Activated CD4-positive, alpha-beta T cell treated with anti-CD3 and anti-CD28 coated beads, Interleukin-2, amount 10 ng/mL, durations not matched to agents 24 days and 14 days (primary cell): ENCODE measurements at regions not wholly inside any gene's neighbourhood (a gene's known extent, or its start where the extent isn't known, plus 50 kb on each side); places are given as distances from the start of the nearest gene placed in this dataset.

Experiments used
- DNase-seq: peaks from one replicate; pipeline ENCODE4 v3.0.0; 2022
- H3K27ac Mint-ChIP-seq: one replicate; pipeline ENCODE4 v1.8.0; 2022; ENCODE audit warnings: mild to moderate bottlenecking, mixed read lengths
- H3K27me3 Mint-ChIP-seq: one replicate; pipeline ENCODE4 v1.8.0; 2022; ENCODE audit warnings: mixed read lengths
- H3K36me3 Mint-ChIP-seq: one replicate; pipeline ENCODE4 v1.8.0; 2022; ENCODE audit warnings: low read depth, mild to moderate bottlenecking, mixed read lengths
- H3K4me1 Mint-ChIP-seq: one replicate; pipeline ENCODE4 v1.8.0; 2021; ENCODE audit warnings: mixed read lengths
- H3K4me3 Mint-ChIP-seq: one replicate; pipeline ENCODE4 v1.8.0; 2022; ENCODE audit warnings: mild to moderate bottlenecking, moderate library complexity, mixed read lengths
- H3K9me3 Mint-ChIP-seq: one replicate; pipeline ENCODE4 v1.8.0; 2021; ENCODE audit warnings: mixed read lengths
- intact Hi-C: fragments of 100-400 bp; cut with micrococcal nuclease; formaldehyde crosslinking; loops from one replicate; pipeline ENCODE4 v1.15.1; 2023

DNA sequence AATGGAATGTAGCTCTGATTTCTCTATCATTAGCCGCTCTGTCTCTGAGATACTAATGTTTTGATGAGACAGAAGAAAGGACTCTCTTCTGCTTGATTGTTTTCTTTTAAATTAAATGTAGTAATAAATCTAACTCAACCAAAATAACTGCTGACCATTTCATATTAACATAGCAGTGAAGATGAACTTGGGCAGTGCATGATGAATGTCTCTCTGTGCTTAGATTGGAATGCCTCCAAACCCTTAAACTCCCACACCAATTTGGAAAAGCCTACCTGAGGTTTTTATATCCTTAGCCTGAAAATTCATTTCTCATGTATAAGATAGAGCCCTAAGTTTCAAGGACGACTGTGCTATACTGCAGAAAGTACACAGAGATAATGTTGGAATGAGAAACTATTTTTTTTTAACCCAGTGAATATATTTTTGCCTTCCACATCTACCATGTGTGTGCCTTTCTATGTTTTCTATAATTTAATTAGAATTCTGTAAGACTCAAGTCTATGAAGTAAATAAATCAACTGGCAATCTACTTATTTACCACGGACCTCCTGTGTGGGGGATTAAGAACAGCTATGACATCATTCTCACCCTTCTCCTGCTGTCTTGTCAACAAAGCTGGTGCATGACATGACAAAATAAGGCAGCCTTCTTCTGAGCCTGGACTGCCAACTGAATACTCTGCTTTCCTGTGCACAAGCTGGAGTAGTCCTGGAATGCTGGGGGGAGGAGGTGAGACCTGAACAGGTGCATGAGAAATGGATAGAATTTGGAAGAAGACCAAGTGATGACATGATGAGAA lies 155.5 kb downstream of the FGF9 start:
- Mint-ChIP-seq H3K4me3 (no peak overlapping the region), H3K9me3 (no peaks in the 10 kb centered on the region), H3K27ac (no peak overlapping the region), H3K27me3 (no peaks in the 10 kb centered on the region), H3K4me1 (no peaks in the 10 kb centered on the region), H3K36me3 (no peaks in the 10 kb centered on the region)
- intact Hi-C loops: no loop called here
- DNase-seq: no peak

GRCh38 chr13:21831654-21832324 lies 160.9 kb downstream of the FGF9 start:
- DNase-seq: no peak
- Mint-ChIP-seq H3K36me3 (no peaks in the 10 kb centered on the region), H3K4me3 (no peak overlapping the region), H3K9me3 (no peaks in the 10 kb centered on the region), H3K27ac (no peak overlapping the region), H3K27me3 (no peaks in the 10 kb centered on the region), H3K4me1 (no peaks in the 10 kb centered on the region)
- intact Hi-C loops: no loop called here

GRCh38 chr13:21833921-21834320 lies 163.0 kb downstream of the FGF9 start:
- H3K4me1 Mint-ChIP-seq: no peaks in the 10 kb centered on the region
- no peaks in the 10 kb centered on the region for H3K9me3 Mint-ChIP-seq
- intact Hi-C loops: no loop called here
- no peak overlapping the region for H3K4me3 Mint-ChIP-seq
- no peaks in the 10 kb centered on the region for H3K36me3 Mint-ChIP-seq
- no peak overlapping the region for H3K27ac Mint-ChIP-seq
- no peak for DNase-seq
- no peaks in the 10 kb centered on the region for H3K27me3 Mint-ChIP-seq

DNA sequence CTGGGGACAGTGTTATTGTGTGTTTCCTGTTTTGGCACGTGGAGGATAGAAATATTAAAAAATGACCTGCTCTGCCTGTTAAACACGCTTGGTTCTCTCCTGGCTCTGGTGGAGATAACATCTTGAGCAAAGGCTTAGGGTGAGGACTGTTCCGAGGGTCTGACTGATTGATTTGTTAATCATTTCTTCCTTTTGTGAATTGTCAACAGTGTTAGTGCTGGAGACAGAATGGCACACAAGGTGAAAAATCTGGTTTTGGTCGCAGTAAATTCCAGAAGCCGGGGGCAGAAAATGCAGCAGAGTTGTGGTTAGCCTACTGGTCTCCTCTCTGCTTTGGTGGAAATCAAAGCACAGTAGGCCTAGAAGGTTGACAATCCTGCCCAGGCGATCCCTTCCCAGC lies 163.6 kb downstream of the FGF9 start:
- intact Hi-C loops: no loop called here
- no peaks in the 10 kb centered on the region for H3K9me3 Mint-ChIP-seq

DNA sequence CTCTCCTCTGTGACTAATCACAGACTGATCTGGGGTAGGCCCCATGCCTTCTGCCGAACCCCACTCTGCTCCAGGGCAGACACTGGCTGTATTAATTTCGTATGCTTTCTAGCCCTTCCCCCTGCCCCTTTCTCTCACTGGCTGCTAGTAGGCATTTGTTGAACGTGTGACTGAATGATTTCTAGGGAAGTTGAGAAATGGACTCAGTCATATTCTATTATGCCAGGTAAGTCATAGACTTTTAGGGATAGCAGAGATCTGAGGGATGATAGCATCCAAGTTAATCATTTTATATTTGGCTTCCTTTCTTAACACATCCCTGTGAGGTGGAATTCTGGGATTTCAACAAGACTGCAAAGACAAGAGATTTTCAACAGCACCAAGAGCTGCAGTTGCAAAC lies 166.4 kb downstream of the FGF9 start:
- H3K9me3 Mint-ChIP-seq: no peaks in the 10 kb centered on the region
- no peak for DNase-seq
- intact Hi-C loops: no loop called here
- peaks cover 2% of the 10 kb centered on the region for H3K27me3 Mint-ChIP-seq
- no peaks in the 10 kb centered on the region for H3K36me3 Mint-ChIP-seq
- H3K4me1 Mint-ChIP-seq: no peaks in the 10 kb centered on the region
- no peak overlapping the region for H3K27ac Mint-ChIP-seq
- H3K4me3 Mint-ChIP-seq: no peak overlapping the region

More for the DNA sequence above, 163.6 kb downstream of the FGF9 start:
- no peak overlapping the region for H3K27ac Mint-ChIP-seq
- H3K4me3 Mint-ChIP-seq: no peak overlapping the region
- no peaks in the 10 kb centered on the region for H3K4me1 Mint-ChIP-seq
- H3K27me3 Mint-ChIP-seq: no peaks in the 10 kb centered on the region
- no peaks in the 10 kb centered on the region for H3K36me3 Mint-ChIP-seq
- no peak for DNase-seq

DNA sequence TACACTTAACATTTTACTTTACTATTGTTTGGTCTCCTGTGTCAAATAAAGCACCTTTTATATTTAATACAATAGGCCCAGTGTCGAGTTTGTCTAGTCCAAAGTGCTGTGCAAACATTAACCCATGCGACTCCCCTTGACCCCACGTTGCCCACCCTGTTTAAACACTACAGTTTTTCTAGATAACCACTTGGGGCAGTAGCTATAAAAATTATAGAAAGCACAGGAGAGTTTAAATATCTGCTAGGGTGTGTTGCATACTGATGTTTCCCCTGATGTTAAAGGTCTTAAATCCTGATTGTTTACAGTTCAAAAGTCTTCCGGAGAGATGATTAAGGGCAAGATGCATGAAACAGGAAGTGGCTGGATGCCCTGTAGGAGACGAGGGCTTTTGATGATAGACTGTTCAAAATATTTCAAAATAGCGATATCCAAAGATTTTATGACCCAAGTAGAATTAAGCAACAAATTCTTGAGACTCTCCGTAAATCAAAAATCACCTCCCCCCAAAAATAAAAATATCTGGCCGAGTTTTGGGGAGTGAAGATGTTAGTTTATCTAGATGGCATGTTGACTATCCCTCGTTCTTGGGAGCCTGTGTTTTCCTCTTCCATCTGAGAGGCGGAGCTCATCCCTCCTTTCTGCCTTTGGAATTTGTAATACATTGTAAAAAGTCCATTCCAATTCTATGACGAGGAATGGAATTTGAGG lies 167.1 kb downstream of the FGF9 start:
- Mint-ChIP-seq H3K27ac (no peak overlapping the region), H3K27me3 (peaks cover 2% of the 10 kb centered on the region), H3K9me3 (no peaks in the 10 kb centered on the region), H3K4me3 (no peak overlapping the region), H3K4me1 (no peaks in the 10 kb centered on the region), H3K36me3 (no peaks in the 10 kb centered on the region)
- intact Hi-C loops: no loop called here
- DNase-seq: no peak

GRCh38 chr13:21846605-21847004 lies 175.7 kb downstream of the FGF9 start:
- intact Hi-C loops: no loop called here
- no peaks in the 10 kb centered on the region for H3K9me3 Mint-ChIP-seq

DNA sequence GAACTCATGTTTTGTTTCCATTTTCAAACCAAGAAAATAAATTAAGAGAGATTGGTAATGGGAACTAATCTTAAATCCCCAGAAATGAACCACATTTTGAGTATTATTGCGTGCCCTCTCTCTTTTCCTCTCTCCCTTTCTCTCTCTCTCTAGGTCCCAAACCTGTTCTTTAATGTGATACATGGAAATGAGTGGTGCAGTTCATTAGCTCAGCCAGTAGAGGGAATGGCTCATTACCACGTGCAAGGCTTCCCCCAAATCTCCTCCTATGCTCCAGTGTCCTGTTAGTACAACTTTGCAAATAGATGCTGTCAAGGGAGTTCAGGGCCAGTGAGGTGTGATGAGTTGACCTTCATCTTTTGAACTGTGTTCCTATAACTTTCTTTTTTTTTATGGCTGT lies 178.4 kb downstream of the FGF9 start:
- DNase-seq: peak; percentile 58
- H3K4me3 Mint-ChIP-seq: no peak overlapping the region
- H3K27ac Mint-ChIP-seq: no peak overlapping the region
- no peaks in the 10 kb centered on the region for H3K4me1 Mint-ChIP-seq
- no peaks in the 10 kb centered on the region for H3K36me3 Mint-ChIP-seq
- peaks cover 3% of the 10 kb centered on the region for H3K27me3 Mint-ChIP-seq
- no peaks in the 10 kb centered on the region for H3K9me3 Mint-ChIP-seq
- intact Hi-C loops: no loop called here

More at GRCh38 chr13:21846605-21847004, 175.7 kb downstream of the FGF9 start:
- DNase-seq: no peak
- Mint-ChIP-seq H3K27ac (no peak overlapping the region), H3K27me3 (no peaks in the 10 kb centered on the region), H3K36me3 (no peaks in the 10 kb centered on the region), H3K4me3 (no peak overlapping the region), H3K4me1 (no peaks in the 10 kb centered on the region)

- H3K27ac Mint-ChIP-seq: no peak overlapping the region
- no peak for DNase-seq
- H3K4me3 Mint-ChIP-seq: no peak overlapping the region
- no peaks in the 10 kb centered on the region for H3K9me3 Mint-ChIP-seq
- no peaks in the 10 kb centered on the region for H3K4me1 Mint-ChIP-seq
- intact Hi-C loops: no loop called here
- no peaks in the 10 kb centered on the region for H3K36me3 Mint-ChIP-seq
- peaks cover 3% of the 10 kb centered on the region for H3K27me3 Mint-ChIP-seq
These were observed 179.4 kb downstream of the FGF9 start for GRCh38 chr13:21850013-21851006.

- DNase-seq: no peak
- Mint-ChIP-seq H3K9me3 (no peaks in the 10 kb centered on the region), H3K27ac (no peak overlapping the region), H3K4me3 (no peak overlapping the region), H3K4me1 (no peaks in the 10 kb centered on the region), H3K27me3 (peaks cover 3% of the 10 kb centered on the region), H3K36me3 (no peaks in the 10 kb centered on the region)
- intact Hi-C loops: no loop called here
These were observed 181.2 kb downstream of the FGF9 start for GRCh38 chr13:21852043-21852442.

DNA sequence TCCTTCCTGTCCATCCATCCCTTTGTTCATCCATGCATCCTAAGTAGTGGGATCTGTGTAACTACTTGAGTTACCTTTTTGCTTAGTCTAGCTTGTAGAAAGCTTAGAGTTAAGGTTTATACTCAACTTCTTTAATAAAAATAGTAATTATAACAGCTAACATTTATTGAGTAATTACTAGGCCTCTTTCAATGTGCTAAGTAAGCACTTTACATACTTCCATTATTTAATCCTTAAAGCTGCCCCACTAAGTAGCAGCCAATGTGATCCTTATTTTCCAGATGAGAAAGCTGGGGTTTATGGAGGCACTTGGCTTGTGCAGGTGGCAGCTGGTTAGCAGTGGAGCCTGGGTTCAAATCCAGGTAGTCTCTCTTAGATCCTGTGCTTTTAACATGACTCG lies 182.9 kb downstream of the FGF9 start:
- Mint-ChIP-seq H3K27ac (no peak overlapping the region), H3K36me3 (no peaks in the 10 kb centered on the region), H3K27me3 (peaks cover 3% of the 10 kb centered on the region), H3K9me3 (no peaks in the 10 kb centered on the region), H3K4me1 (no peaks in the 10 kb centered on the region), H3K4me3 (no peak overlapping the region)
- no peak for DNase-seq
- intact Hi-C loops: no loop called here

- no peaks in the 10 kb centered on the region for H3K36me3 Mint-ChIP-seq
- H3K4me3 Mint-ChIP-seq: no peak overlapping the region
- H3K9me3 Mint-ChIP-seq: peaks cover 6% of the 10 kb centered on the region
- H3K27me3 Mint-ChIP-seq: no peaks in the 10 kb centered on the region
- no peak overlapping the region for H3K27ac Mint-ChIP-seq
- no peak for DNase-seq
- intact Hi-C loops: no loop called here
- no peaks in the 10 kb centered on the region for H3K4me1 Mint-ChIP-seq
These were observed 197.9 kb downstream of the FGF9 start for GRCh38 chr13:21868823-21869222.

DNA sequence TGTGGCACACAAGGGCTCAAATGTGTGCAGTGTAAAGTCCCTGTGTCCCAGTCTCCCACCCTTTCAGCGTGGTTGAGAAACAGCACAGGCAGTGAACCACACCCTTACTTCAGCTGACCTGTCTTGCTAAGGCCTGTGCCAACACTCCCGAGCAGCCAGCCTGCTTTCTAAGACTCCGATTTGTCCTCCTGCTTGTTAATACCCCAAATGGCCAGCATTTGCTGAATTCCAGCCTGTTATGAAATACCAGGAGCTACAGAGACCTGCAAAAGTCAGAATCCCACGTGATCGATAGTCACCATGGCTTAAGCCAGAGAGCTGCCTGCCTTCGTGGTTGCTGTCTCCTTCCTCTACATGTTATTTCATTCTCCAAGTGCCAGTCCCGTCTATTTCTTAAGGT lies 200.5 kb downstream of the FGF9 start:
- no peaks in the 10 kb centered on the region for H3K36me3 Mint-ChIP-seq
- H3K9me3 Mint-ChIP-seq: no peaks in the 10 kb centered on the region
- intact Hi-C loops: no loop called here
- H3K4me1 Mint-ChIP-seq: no peaks in the 10 kb centered on the region
- H3K27me3 Mint-ChIP-seq: no peaks in the 10 kb centered on the region
- DNase-seq: peak; percentile 42
- no peak overlapping the region for H3K4me3 Mint-ChIP-seq
- no peak overlapping the region for H3K27ac Mint-ChIP-seq
